GM23338 (cell line): ENCODE measurements at regions not wholly inside any gene's neighbourhood (a gene's known extent, or its start where the extent isn't known, plus 50 kb on each side); places are given as distances from the start of the nearest gene placed in this dataset.

Experiments
- ATAC-seq: fragments of 200-7000 bp; cut with Tn5 transposase; 3 replicates; pipeline ENCODE4 v1.9.1; 2020
- DNase-seq: peaks from one replicate; pipeline ENCODE4 v3.0.0-alpha.2; 2015; ENCODE audit warnings: low spot score
- H2AFZ ChIP-seq: fragments of 200-600 bp; sonication (generic); 2 replicates; pipeline ENCODE4 v1.8.0; 2016; ENCODE audit warnings: antibody characterized with exemption, mild to moderate bottlenecking, moderate library complexity
- H3F3A ChIP-seq: fragments of 200-600 bp; sonication (generic); replicated peaks from 2 replicates; pipeline ENCODE4 v1.8.0; 2017; ENCODE audit warnings: antibody characterized with exemption, mixed run types, low read depth
- H3K27ac ChIP-seq: fragments of 200-600 bp; sonication (generic); 2 replicates; pipeline ENCODE4 v1.6.1; 2016; ENCODE audit warnings: low read depth
- H3K27me3 ChIP-seq: fragments of 200-600 bp; sonication (generic); 2 replicates; pipeline ENCODE4 v1.8.0; 2016; ENCODE audit warnings: mild to moderate bottlenecking, mixed run types, moderate library complexity; ENCODE audit not compliant: insufficient read depth
- H3K36me3 ChIP-seq: fragments of 200-600 bp; sonication (generic); 2 replicates; pipeline ENCODE4 v1.8.0; 2016; ENCODE audit warnings: mild to moderate bottlenecking; ENCODE audit not compliant: insufficient read depth
- H3K4me1 ChIP-seq: fragments of 200-600 bp; sonication (generic); 2 replicates; pipeline ENCODE4 v1.8.0; 2016; ENCODE audit warnings: mild to moderate bottlenecking, moderate library complexity; ENCODE audit not compliant: insufficient read depth
- H3K4me2 ChIP-seq: fragments of 200-600 bp; sonication (generic); 2 replicates; pipeline ENCODE4 v1.7.1; 2017; ENCODE audit warnings: mixed run types
- H3K4me3 ChIP-seq: fragments of 200-600 bp; sonication (generic); 2 replicates; pipeline ENCODE4 v1.6.1; 2016; ENCODE audit warnings: mixed run types
- H3K79me2 ChIP-seq: fragments of 200-600 bp; sonication (generic); replicated peaks from 2 replicates; pipeline ENCODE4 v1.8.0; 2017; ENCODE audit warnings: mild to moderate bottlenecking; ENCODE audit not compliant: insufficient read depth
- H3K9me2 ChIP-seq: fragments of 200-600 bp; sonication (generic); 2 replicates; pipeline ENCODE4 v1.8.0; 2017; ENCODE audit not compliant: insufficient read depth
- H4K20me1 ChIP-seq: fragments of 200-600 bp; sonication (generic); replicated peaks from 2 replicates; pipeline ENCODE4 v1.8.0; 2017; ENCODE audit warnings: mild to moderate bottlenecking; ENCODE audit not compliant: insufficient read depth
- H3K27ac Mint-ChIP-seq: 2 replicates; pipeline ENCODE4 v1.8.0; 2020; ENCODE audit warnings: inconsistent platforms, mild to moderate bottlenecking, moderate library complexity, mixed read lengths
- H3K27me3 Mint-ChIP-seq: 3 replicates; pipeline ENCODE4 v1.8.0; 2022; ENCODE audit warnings: low read depth, mild to moderate bottlenecking, moderate library complexity, mixed read lengths, inconsistent platforms; ENCODE audit not compliant: insufficient read depth, poor library complexity
- H3K36me3 Mint-ChIP-seq: 3 replicates; pipeline ENCODE4 v1.8.0; 2021; ENCODE audit warnings: low read depth, mild to moderate bottlenecking, inconsistent platforms, moderate library complexity, mixed read lengths
- H3K4me1 Mint-ChIP-seq: 3 replicates; pipeline ENCODE4 v1.8.0; 2020; ENCODE audit warnings: mild to moderate bottlenecking, inconsistent platforms, mixed read lengths
- H3K4me3 Mint-ChIP-seq: 3 replicates; pipeline ENCODE4 v1.8.0; 2021; ENCODE audit warnings: moderate library complexity, mild to moderate bottlenecking, inconsistent platforms, mixed read lengths
- H3K9me3 Mint-ChIP-seq: 3 replicates; pipeline ENCODE4 v1.8.0; 2020; ENCODE audit warnings: moderate library complexity, mild to moderate bottlenecking, inconsistent platforms, mixed read lengths
- CREB1 ChIP-seq: fragments of 250-450 bp; sonication (Bioruptor Pico); IDR thresholded peaks from 2 replicates; pipeline ENCODE4 v1.5.0; 2020; ENCODE audit warnings: low read depth, mild to moderate bottlenecking, moderate library complexity
- EZH2 ChIP-seq: fragments of 200-600 bp; sonication (generic); IDR thresholded peaks from one replicate; pipeline ENCODE4 v1.8.0; 2017; ENCODE audit warnings: antibody characterized with exemption, mild to moderate bottlenecking, low read depth; ENCODE audit not compliant: unreplicated experiment
- EZH2phosphoT487 ChIP-seq: fragments of 200-600 bp; sonication (generic); IDR thresholded peaks from one replicate; pipeline ENCODE4 v1.8.1; 2018; ENCODE audit warnings: antibody characterized with exemption; ENCODE audit not compliant: unreplicated experiment
- JUNB ChIP-seq: IDR thresholded peaks from one replicate; pipeline ENCODE4 v1.6.1; 2016; ENCODE audit warnings: antibody characterized with exemption; ENCODE audit not compliant: unreplicated experiment
- POLR2AphosphoS5 ChIP-seq: IDR thresholded peaks from 2 replicates; pipeline ENCODE4 v1.6.1; 2016; ENCODE audit warnings: antibody characterized with exemption, low read depth
- STAT1 ChIP-seq: IDR thresholded peaks from one replicate; pipeline ENCODE4 v1.6.1; 2016; ENCODE audit warnings: antibody characterized with exemption; ENCODE audit not compliant: unreplicated experiment
- ZNF114 ChIP-seq: fragments of 250-450 bp; sonication (Bioruptor Pico); IDR thresholded peaks from 2 replicates; pipeline ENCODE4 v1.5.0; 2020; ENCODE audit warnings: mild to moderate bottlenecking, moderate library complexity
- ZNF331 ChIP-seq: fragments of 250-450 bp; sonication (Bioruptor Pico); IDR thresholded peaks from 2 replicates; pipeline ENCODE4 v1.5.0; 2020; ENCODE audit warnings: low read depth, mild to moderate bottlenecking, moderate library complexity
- TF ChIP-seq, protein P1 (sequence below): IDR thresholded peaks from one replicate; pipeline ENCODE4 v1.6.1; 2018; ENCODE audit warnings: antibody characterized with exemption; ENCODE audit not compliant: unreplicated experiment
- TF ChIP-seq, protein P2 (sequence below), 2 experiments: fragments of 200-600 bp in 1 of 2; sonication (generic) in 1 of 2; conservative IDR thresholded peaks; 2 replicates each; pipeline versions ENCODE4 v1.5.1 to v1.6.1; 2016 to 2017; ENCODE audit warnings: antibody characterized with exemption in 2 of 2, low read depth in 2 of 2, mild to moderate bottlenecking in 2 of 2, moderate library complexity in 1 of 2
- TF ChIP-seq, protein P3 (sequence below): fragments of 250-450 bp; sonication (Bioruptor Pico); IDR thresholded peaks from 2 replicates; pipeline ENCODE4 v1.5.0; 2020; ENCODE audit warnings: mild to moderate bottlenecking, moderate library complexity
- TF ChIP-seq, protein P4 (sequence below): IDR thresholded peaks from 2 replicates; pipeline ENCODE4 v1.6.1; 2016; ENCODE audit warnings: antibody characterized with exemption

DNA sequence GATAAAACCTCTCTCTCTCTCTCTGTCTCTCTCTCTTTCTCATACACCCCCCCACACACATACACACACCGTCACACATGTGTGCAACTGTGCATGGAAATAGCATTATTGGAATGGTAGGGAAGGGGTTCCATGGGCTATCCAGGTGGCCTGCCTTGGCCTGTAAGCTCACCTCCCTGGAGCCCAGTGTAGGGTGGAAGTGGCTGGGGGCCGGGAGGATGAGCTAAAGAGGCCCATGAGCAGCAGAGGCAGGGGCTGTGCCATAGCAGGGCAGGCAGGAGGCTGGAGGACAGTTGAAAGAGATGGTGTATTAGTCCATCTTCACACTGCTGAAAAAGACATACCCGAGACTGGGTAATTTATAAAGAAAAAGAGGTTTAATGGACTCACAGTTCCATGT is 74.2 kb downstream of the CYTL1 start:
- no peaks in the 10 kb centered on the region for H4K20me1 ChIP-seq
- no peak overlapping the region for H3K4me3 Mint-ChIP-seq
- TF ChIP-seq STAT1 (no peak), ZNF114 (no peak), ZNF331 (no peak), CREB1 (CRISPR knock-in tag) (no peak), JUNB (no peak), EZH2phosphoT487 (no peak), EZH2 (no peak), POLR2AphosphoS5 (no peak)
- TF ChIP-seq, protein P1, sequence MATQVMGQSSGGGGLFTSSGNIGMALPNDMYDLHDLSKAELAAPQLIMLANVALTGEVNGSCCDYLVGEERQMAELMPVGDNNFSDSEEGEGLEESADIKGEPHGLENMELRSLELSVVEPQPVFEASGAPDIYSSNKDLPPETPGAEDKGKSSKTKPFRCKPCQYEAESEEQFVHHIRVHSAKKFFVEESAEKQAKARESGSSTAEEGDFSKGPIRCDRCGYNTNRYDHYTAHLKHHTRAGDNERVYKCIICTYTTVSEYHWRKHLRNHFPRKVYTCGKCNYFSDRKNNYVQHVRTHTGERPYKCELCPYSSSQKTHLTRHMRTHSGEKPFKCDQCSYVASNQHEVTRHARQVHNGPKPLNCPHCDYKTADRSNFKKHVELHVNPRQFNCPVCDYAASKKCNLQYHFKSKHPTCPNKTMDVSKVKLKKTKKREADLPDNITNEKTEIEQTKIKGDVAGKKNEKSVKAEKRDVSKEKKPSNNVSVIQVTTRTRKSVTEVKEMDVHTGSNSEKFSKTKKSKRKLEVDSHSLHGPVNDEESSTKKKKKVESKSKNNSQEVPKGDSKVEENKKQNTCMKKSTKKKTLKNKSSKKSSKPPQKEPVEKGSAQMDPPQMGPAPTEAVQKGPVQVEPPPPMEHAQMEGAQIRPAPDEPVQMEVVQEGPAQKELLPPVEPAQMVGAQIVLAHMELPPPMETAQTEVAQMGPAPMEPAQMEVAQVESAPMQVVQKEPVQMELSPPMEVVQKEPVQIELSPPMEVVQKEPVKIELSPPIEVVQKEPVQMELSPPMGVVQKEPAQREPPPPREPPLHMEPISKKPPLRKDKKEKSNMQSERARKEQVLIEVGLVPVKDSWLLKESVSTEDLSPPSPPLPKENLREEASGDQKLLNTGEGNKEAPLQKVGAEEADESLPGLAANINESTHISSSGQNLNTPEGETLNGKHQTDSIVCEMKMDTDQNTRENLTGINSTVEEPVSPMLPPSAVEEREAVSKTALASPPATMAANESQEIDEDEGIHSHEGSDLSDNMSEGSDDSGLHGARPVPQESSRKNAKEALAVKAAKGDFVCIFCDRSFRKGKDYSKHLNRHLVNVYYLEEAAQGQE, result no peak
- TF ChIP-seq, protein P2, sequence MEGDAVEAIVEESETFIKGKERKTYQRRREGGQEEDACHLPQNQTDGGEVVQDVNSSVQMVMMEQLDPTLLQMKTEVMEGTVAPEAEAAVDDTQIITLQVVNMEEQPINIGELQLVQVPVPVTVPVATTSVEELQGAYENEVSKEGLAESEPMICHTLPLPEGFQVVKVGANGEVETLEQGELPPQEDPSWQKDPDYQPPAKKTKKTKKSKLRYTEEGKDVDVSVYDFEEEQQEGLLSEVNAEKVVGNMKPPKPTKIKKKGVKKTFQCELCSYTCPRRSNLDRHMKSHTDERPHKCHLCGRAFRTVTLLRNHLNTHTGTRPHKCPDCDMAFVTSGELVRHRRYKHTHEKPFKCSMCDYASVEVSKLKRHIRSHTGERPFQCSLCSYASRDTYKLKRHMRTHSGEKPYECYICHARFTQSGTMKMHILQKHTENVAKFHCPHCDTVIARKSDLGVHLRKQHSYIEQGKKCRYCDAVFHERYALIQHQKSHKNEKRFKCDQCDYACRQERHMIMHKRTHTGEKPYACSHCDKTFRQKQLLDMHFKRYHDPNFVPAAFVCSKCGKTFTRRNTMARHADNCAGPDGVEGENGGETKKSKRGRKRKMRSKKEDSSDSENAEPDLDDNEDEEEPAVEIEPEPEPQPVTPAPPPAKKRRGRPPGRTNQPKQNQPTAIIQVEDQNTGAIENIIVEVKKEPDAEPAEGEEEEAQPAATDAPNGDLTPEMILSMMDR (conservative IDR thresholded peaks at IDR 0.05; ENCODE audit: low read depth in 2 of 2), result no peak
- TF ChIP-seq, protein P3, sequence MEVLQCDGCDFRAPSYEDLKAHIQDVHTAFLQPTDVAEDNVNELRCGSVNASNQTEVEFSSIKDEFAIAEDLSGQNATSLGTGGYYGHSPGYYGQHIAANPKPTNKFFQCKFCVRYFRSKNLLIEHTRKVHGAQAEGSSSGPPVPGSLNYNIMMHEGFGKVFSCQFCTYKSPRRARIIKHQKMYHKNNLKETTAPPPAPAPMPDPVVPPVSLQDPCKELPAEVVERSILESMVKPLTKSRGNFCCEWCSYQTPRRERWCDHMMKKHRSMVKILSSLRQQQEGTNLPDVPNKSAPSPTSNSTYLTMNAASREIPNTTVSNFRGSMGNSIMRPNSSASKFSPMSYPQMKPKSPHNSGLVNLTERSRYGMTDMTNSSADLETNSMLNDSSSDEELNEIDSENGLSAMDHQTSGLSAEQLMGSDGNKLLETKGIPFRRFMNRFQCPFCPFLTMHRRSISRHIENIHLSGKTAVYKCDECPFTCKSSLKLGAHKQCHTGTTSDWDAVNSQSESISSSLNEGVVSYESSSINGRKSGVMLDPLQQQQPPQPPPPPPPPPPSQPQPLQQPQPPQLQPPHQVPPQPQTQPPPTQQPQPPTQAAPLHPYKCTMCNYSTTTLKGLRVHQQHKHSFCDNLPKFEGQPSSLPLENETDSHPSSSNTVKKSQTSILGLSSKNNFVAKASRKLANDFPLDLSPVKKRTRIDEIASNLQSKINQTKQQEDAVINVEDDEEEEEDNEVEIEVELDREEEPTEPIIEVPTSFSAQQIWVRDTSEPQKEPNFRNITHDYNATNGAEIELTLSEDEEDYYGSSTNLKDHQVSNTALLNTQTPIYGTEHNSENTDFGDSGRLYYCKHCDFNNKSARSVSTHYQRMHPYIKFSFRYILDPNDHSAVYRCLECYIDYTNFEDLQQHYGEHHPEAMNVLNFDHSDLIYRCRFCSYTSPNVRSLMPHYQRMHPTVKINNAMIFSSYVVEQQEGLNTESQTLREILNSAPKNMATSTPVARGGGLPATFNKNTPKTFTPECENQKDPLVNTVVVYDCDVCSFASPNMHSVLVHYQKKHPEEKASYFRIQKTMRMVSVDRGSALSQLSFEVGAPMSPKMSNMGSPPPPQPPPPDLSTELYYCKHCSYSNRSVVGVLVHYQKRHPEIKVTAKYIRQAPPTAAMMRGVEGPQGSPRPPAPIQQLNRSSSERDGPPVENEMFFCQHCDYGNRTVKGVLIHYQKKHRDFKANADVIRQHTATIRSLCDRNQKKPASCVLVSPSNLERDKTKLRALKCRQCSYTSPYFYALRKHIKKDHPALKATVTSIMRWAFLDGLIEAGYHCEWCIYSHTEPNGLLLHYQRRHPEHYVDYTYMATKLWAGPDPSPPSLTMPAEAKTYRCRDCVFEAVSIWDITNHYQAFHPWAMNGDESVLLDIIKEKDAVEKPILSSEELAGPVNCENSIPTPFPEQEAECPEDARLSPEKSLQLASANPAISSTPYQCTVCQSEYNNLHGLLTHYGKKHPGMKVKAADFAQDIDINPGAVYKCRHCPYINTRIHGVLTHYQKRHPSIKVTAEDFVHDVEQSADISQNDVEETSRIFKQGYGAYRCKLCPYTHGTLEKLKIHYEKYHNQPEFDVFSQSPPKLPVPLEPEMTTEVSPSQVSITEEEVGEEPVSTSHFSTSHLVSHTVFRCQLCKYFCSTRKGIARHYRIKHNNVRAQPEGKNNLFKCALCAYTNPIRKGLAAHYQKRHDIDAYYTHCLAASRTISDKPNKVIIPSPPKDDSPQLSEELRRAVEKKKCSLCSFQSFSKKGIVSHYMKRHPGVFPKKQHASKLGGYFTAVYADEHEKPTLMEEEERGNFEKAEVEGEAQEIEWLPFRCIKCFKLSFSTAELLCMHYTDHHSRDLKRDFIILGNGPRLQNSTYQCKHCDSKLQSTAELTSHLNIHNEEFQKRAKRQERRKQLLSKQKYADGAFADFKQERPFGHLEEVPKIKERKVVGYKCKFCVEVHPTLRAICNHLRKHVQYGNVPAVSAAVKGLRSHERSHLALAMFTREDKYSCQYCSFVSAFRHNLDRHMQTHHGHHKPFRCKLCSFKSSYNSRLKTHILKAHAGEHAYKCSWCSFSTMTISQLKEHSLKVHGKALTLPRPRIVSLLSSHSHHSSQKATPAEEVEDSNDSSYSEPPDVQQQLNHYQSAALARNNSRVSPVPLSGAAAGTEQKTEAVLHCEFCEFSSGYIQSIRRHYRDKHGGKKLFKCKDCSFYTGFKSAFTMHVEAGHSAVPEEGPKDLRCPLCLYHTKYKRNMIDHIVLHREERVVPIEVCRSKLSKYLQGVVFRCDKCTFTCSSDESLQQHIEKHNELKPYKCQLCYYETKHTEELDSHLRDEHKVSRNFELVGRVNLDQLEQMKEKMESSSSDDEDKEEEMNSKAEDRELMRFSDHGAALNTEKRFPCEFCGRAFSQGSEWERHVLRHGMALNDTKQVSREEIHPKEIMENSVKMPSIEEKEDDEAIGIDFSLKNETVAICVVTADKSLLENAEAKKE, result no peak
- TF ChIP-seq, protein P4, sequence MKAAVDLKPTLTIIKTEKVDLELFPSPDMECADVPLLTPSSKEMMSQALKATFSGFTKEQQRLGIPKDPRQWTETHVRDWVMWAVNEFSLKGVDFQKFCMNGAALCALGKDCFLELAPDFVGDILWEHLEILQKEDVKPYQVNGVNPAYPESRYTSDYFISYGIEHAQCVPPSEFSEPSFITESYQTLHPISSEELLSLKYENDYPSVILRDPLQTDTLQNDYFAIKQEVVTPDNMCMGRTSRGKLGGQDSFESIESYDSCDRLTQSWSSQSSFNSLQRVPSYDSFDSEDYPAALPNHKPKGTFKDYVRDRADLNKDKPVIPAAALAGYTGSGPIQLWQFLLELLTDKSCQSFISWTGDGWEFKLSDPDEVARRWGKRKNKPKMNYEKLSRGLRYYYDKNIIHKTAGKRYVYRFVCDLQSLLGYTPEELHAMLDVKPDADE, result no peak
- H3K36me3 Mint-ChIP-seq, result no peaks in the 10 kb centered on the region
- ATAC-seq (no peak), DNase-seq (no peak)
- no peak overlapping the region for H3K27ac Mint-ChIP-seq
- no peaks in the 10 kb centered on the region for H3F3A ChIP-seq
- H3K4me3 ChIP-seq, result no peak overlapping the region
- H3K27me3 ChIP-seq, result no peaks in the 10 kb centered on the region
- no peaks in the 10 kb centered on the region for H3K4me1 Mint-ChIP-seq
- peaks cover 9% of the 10 kb centered on the region for H3K27me3 Mint-ChIP-seq
- H3K9me2 ChIP-seq, result no peaks in the 10 kb centered on the region
- no peak overlapping the region for H3K27ac ChIP-seq
- no peaks in the 10 kb centered on the region for H3K4me1 ChIP-seq
- H3K36me3 ChIP-seq, result no peaks in the 10 kb centered on the region
- H3K9me3 Mint-ChIP-seq, result peaks cover 6% of the 10 kb centered on the region; the same call in 2 of the 3 replicates
- no peaks in the 10 kb centered on the region for H3K79me2 ChIP-seq
- no peak overlapping the region for H2AFZ ChIP-seq
- no peak overlapping the region for H3K4me2 ChIP-seq
